Keratinocyte (primary cell): ENCODE measurements at regions not wholly inside any gene's neighbourhood (a gene's known extent, or its start where the extent isn't known, plus 50 kb on each side); places are given as distances from the start of the nearest gene placed in this dataset.
"Not testable (repeated sequence)": the region's sequence is repeated elsewhere in the genome, so short reads cannot be mapped to it uniquely, and the experiment has no call there.

ENCODE experiments used
- DNase-seq: peaks from one replicate; pipeline ENCODE4 v3.0.0-alpha.2; 2011; ENCODE audit warnings: low read depth, missing footprints, low spot score
- FAIRE-seq: peaks from 2 replicates; lab custom pipeline; 2011; peaks lifted over from hg19 to GRCh38; lab: Jason Lieb, UNC
- H2AFZ ChIP-seq: 2 replicates; pipeline ENCODE4 v1.6.0; 2012; ENCODE audit warnings: low read length, control low read depth, inconsistent platforms; ENCODE audit not compliant: control insufficient read depth
- H3K27ac ChIP-seq: 2 replicates; pipeline ENCODE4 v1.5.1; 2011; ENCODE audit warnings: low read length; ENCODE audit not compliant: control insufficient read depth, insufficient read depth
- H3K27me3 ChIP-seq: 3 replicates; pipeline ENCODE4 v1.6.0; 2011; ENCODE audit warnings: low read length; ENCODE audit not compliant: control insufficient read depth, insufficient read depth; ENCODE audit errors: extremely low read depth
- H3K36me3 ChIP-seq, 2 experiments: 2 replicates in 1 of 2; 3 replicates in 1 of 2; pipeline ENCODE4 v1.5.1; 2011; ENCODE audit warnings: low read length in 2 of 2, mild to moderate bottlenecking in 1 of 2; ENCODE audit not compliant: control insufficient read depth in 2 of 2, insufficient read depth in 2 of 2; ENCODE audit errors: extremely low read depth in 1 of 2
- H3K4me1 ChIP-seq: 3 replicates; pipeline ENCODE4 v1.5.1; 2011; ENCODE audit warnings: low read length; ENCODE audit not compliant: control insufficient read depth, insufficient read depth; ENCODE audit errors: extremely low read depth
- H3K4me2 ChIP-seq: 3 replicates; pipeline ENCODE4 v1.6.0; 2011; ENCODE audit warnings: low read depth, low read length; ENCODE audit not compliant: control insufficient read depth, insufficient read depth; ENCODE audit errors: extremely low read depth
- H3K4me3 ChIP-seq, 3 experiments: fragments of 200-600 bp in 1 of 3; sonication (generic) in 1 of 3; 2 replicates in 2 of 3; 3 replicates in 1 of 3; pipeline ENCODE4 v1.5.1; 2011 to 2016; ENCODE audit warnings: low read length in 3 of 3, mild to moderate bottlenecking in 3 of 3, control low read depth in 2 of 3, inconsistent platforms in 1 of 3, low read depth in 1 of 3, mixed read lengths in 1 of 3, mixed run types in 1 of 3, moderate library complexity in 1 of 3; ENCODE audit not compliant: control insufficient read depth in 2 of 3, insufficient read depth in 2 of 3; ENCODE audit errors: extremely low read depth in 1 of 3
- H3K79me2 ChIP-seq: 2 replicates; pipeline ENCODE4 v1.6.0; 2012; ENCODE audit warnings: low read length; ENCODE audit not compliant: control insufficient read depth, insufficient read depth
- H3K9ac ChIP-seq: 3 replicates; pipeline ENCODE4 v1.6.0; 2011; ENCODE audit warnings: low read length; ENCODE audit not compliant: control insufficient read depth, insufficient read depth; ENCODE audit errors: extremely low read depth
- H3K9me1 ChIP-seq: 3 replicates; pipeline ENCODE4 v1.6.0; 2011; ENCODE audit warnings: low read length; ENCODE audit not compliant: control insufficient read depth, insufficient read depth; ENCODE audit errors: extremely low read depth
- H3K9me3 ChIP-seq: 2 replicates; pipeline ENCODE4 v1.5.1; 2012; ENCODE audit warnings: low read depth, low read length; ENCODE audit not compliant: control insufficient read depth
- H4K20me1 ChIP-seq: 3 replicates; pipeline ENCODE4 v1.6.0; 2011; ENCODE audit warnings: low read length; ENCODE audit not compliant: control insufficient read depth, insufficient read depth; ENCODE audit errors: extremely low read depth
- CTCF ChIP-seq, 3 experiments: IDR thresholded peaks in 1 of 3; conservative IDR thresholded peaks in 1 of 3; optimal IDR thresholded peaks in 1 of 3; 2 replicates in 2 of 3; 3 replicates in 1 of 3; pipeline versions ENCODE3 to v1.5.1; 2011; ENCODE audit warnings: low read length in 3 of 3, mild to moderate bottlenecking in 3 of 3, moderate library complexity in 2 of 3, control low read depth in 1 of 3, inconsistent platforms in 1 of 3; ENCODE audit not compliant: insufficient read depth in 2 of 3; ENCODE audit errors: extremely low read depth in 1 of 3
- EZH2 ChIP-seq: IDR thresholded peaks from one replicate; pipeline ENCODE4 v1.6.1; 2012; ENCODE audit warnings: inconsistent platforms, mild to moderate bottlenecking, low read length, moderate library complexity
- dilution Hi-C: fragments of 300-500 bp; cut with MboI; formaldehyde crosslinking; loops from one replicate; pipeline ENCODE4 v1.7.0; 2020; ENCODE audit warnings: low sequenced_read_pairs; ENCODE audit not compliant: extremely low pct_ligation_motif_present

GRCh38 chr4:177532358-177532757 is 90.1 kb upstream of the AGA start:
- Histone ChIP-seq H3K36me3 (no peaks in the 10 kb centered on the region), H3K9me3 (no peaks in the 10 kb centered on the region), H3K79me2 (no peaks in the 10 kb centered on the region), H4K20me1 (no peaks in the 10 kb centered on the region), H3K4me3 (no peak overlapping the region), H2AFZ (no peak overlapping the region), H3K27ac (no peak overlapping the region), H3K4me2 (no peak overlapping the region), H3K9ac (no peak overlapping the region), H3K4me1 (no peaks in the 10 kb centered on the region), H3K9me1 (no peaks in the 10 kb centered on the region), H3K27me3 (no peaks in the 10 kb centered on the region)
- DNase-seq (no peak), FAIRE-seq (no peak)
- no peak for TF ChIP-seq CTCF (optimal IDR thresholded peaks at IDR 0.05 in 1 of 3, IDR thresholded peaks at IDR 0.05 in 1 of 3, conservative IDR thresholded peaks at IDR 0.05 in 1 of 3; ENCODE audit: extremely low read depth in 1 of 3, insufficient read depth in 2 of 3, low read length in 3 of 3)
- TF ChIP-seq EZH2, result no peak
- dilution Hi-C loops, result no loop called here

GRCh38 chr4:177534841-177535240 is 92.6 kb upstream of the AGA start:
- H3K4me3 ChIP-seq, H3K27ac ChIP-seq, H3K9ac ChIP-seq, FAIRE-seq, DNase-seq, dilution Hi-C loops, H2AFZ ChIP-seq, H3K4me2 ChIP-seq, H3K79me2 ChIP-seq, H3K9me3 ChIP-seq, H3K36me3 ChIP-seq, H3K9me1 ChIP-seq, H3K4me1 ChIP-seq, H4K20me1 ChIP-seq, H3K27me3 ChIP-seq: not testable (repeated sequence)

- no peaks in the 10 kb centered on the region for H3K27me3 ChIP-seq
- H3K9me1 ChIP-seq, result no peaks in the 10 kb centered on the region
- H2AFZ ChIP-seq, result no peak overlapping the region
- no peaks in the 10 kb centered on the region for H3K36me3 ChIP-seq
- no peak overlapping the region for H3K4me3 ChIP-seq
- no peak overlapping the region for H3K9ac ChIP-seq
- no peaks in the 10 kb centered on the region for H3K9me3 ChIP-seq
- no peak overlapping the region for H3K4me2 ChIP-seq
- no peaks in the 10 kb centered on the region for H4K20me1 ChIP-seq
- FAIRE-seq, result no peak
- H3K79me2 ChIP-seq, result no peaks in the 10 kb centered on the region
- dilution Hi-C loops, result no loop called here
- TF ChIP-seq CTCF (optimal IDR thresholded peaks at IDR 0.05 in 1 of 3, IDR thresholded peaks at IDR 0.05 in 1 of 3, conservative IDR thresholded peaks at IDR 0.05 in 1 of 3; ENCODE audit: extremely low read depth in 1 of 3, insufficient read depth in 2 of 3, low read length in 3 of 3), result peak in 1 of 3 experiments; percentile 7
- TF ChIP-seq EZH2, result no peak
- DNase-seq, result no peak
- no peak overlapping the region for H3K27ac ChIP-seq
- H3K4me1 ChIP-seq, result no peaks in the 10 kb centered on the region
Observed at GRCh38 chr4:177546745-177547144, 104.5 kb upstream of the AGA start.
